ENCODE measurements at regions not wholly inside any gene's neighbourhood (a gene's known extent, or its start where the extent isn't known, plus 50 kb on each side); places are given as distances from the start of the nearest gene placed in this dataset.

GRCh38 chr17:77352441-77352840 lies 211.7 kb downstream of the SEC14L1 start:
- no peak for ATAC-seq
- Mint-ChIP-seq H3K4me3 (no peak overlapping the region), H3K27ac (peak overlapping the region; percentile 34), H3K4me1 (peaks cover 26% of the 10 kb centered on the region), H3K36me3 (peaks cover 27% of the 10 kb centered on the region), H3K9me3 (no peaks in the 10 kb centered on the region)
- no peak for DNase-seq (ENCODE audit: low spot score in 2 of 2)

GRCh38 chr17:77352996-77353395 lies 212.2 kb downstream of the SEC14L1 start:
- DNase-seq (ENCODE audit: low spot score in 2 of 2) = no peak
- Mint-ChIP-seq H3K36me3 (peaks cover 33% of the 10 kb centered on the region), H3K4me3 (no peak overlapping the region), H3K9me3 (no peaks in the 10 kb centered on the region), H3K4me1 (peaks cover 26% of the 10 kb centered on the region), H3K27ac (peak overlapping the region; percentile 34)
- no peak for ATAC-seq

- H3K36me3 Mint-ChIP-seq = peaks cover 33% of the 10 kb centered on the region
- DNase-seq (ENCODE audit: low spot score in 2 of 2) (no peak), ATAC-seq (no peak)
- H3K27ac Mint-ChIP-seq = no peak overlapping the region
- H3K4me3 Mint-ChIP-seq = no peak overlapping the region
- no peaks in the 10 kb centered on the region for H3K9me3 Mint-ChIP-seq
- H3K4me1 Mint-ChIP-seq = peaks cover 26% of the 10 kb centered on the region
These were observed 213.1 kb downstream of the SEC14L1 start for GRCh38 chr17:77353684-77354419.

GRCh38 chr17:77354420-77354669 lies 213.6 kb downstream of the SEC14L1 start:
- peaks cover 26% of the 10 kb centered on the region for H3K4me1 Mint-ChIP-seq

GRCh38 chr17:77354670-77355455 lies 214.1 kb downstream of the SEC14L1 start:
- peak; percentile 11 for ATAC-seq
- H3K9me3 Mint-ChIP-seq = no peaks in the 10 kb centered on the region
- H3K36me3 Mint-ChIP-seq = peaks cover 33% of the 10 kb centered on the region
- no peak overlapping the region for H3K4me3 Mint-ChIP-seq
- H3K4me1 Mint-ChIP-seq = peaks cover 26% of the 10 kb centered on the region
- DNase-seq (ENCODE audit: low spot score in 2 of 2) = no peak
- no peak overlapping the region for H3K27ac Mint-ChIP-seq

More at GRCh38 chr17:77354420-77354669, 213.6 kb downstream of the SEC14L1 start:
- no peaks in the 10 kb centered on the region for H3K9me3 Mint-ChIP-seq
- no peak for DNase-seq (ENCODE audit: low spot score in 2 of 2)
- peaks cover 33% of the 10 kb centered on the region for H3K36me3 Mint-ChIP-seq
- H3K4me3 Mint-ChIP-seq = no peak overlapping the region
- no peak overlapping the region for H3K27ac Mint-ChIP-seq
- ATAC-seq = no peak

GRCh38 chr17:77356109-77356689 lies 215.4 kb downstream of the SEC14L1 start:
- ATAC-seq (peak; percentile 60), DNase-seq (ENCODE audit: low spot score in 2 of 2) (no peak)
- Mint-ChIP-seq H3K9me3 (no peaks in the 10 kb centered on the region), H3K36me3 (peaks cover 33% of the 10 kb centered on the region), H3K4me3 (no peak overlapping the region), H3K4me1 (peaks cover 26% of the 10 kb centered on the region), H3K27ac (peak overlapping the region; percentile 56)

GRCh38 chr17:77356690-77357201 lies 216.0 kb downstream of the SEC14L1 start:
- H3K36me3 Mint-ChIP-seq = peaks cover 33% of the 10 kb centered on the region
- DNase-seq (ENCODE audit: low spot score in 2 of 2) = no peak
- peaks cover 26% of the 10 kb centered on the region for H3K4me1 Mint-ChIP-seq
- H3K9me3 Mint-ChIP-seq = no peaks in the 10 kb centered on the region
- peak overlapping the region; percentile 56 for H3K27ac Mint-ChIP-seq
- no peak overlapping the region for H3K4me3 Mint-ChIP-seq
- ATAC-seq = peak; percentile 14

GRCh38 chr17:77358801-77359200 lies 218.0 kb downstream of the SEC14L1 start:
- Mint-ChIP-seq H3K27ac (no peak overlapping the region), H3K4me1 (peaks cover 27% of the 10 kb centered on the region), H3K9me3 (no peaks in the 10 kb centered on the region), H3K36me3 (peaks cover 28% of the 10 kb centered on the region), H3K4me3 (no peak overlapping the region)
- DNase-seq (ENCODE audit: low spot score in 2 of 2) = no peak
- ATAC-seq = no peak

- Mint-ChIP-seq H3K4me3 (no peak overlapping the region), H3K4me1 (peaks cover 27% of the 10 kb centered on the region), H3K9me3 (no peaks in the 10 kb centered on the region), H3K27ac (no peak overlapping the region), H3K36me3 (peaks cover 28% of the 10 kb centered on the region)
- ATAC-seq = no peak
- DNase-seq (ENCODE audit: low spot score in 2 of 2) = no peak
These were observed 218.5 kb downstream of the SEC14L1 start for GRCh38 chr17:77359236-77359635.

GRCh38 chr17:77361986-77362620 lies 221.3 kb downstream of the SEC14L1 start:
- H3K4me3 Mint-ChIP-seq = no peak overlapping the region
- H3K27ac Mint-ChIP-seq = peak overlapping the region; percentile 69
- peaks cover 9% of the 10 kb centered on the region for H3K36me3 Mint-ChIP-seq
- DNase-seq (ENCODE audit: low spot score in 2 of 2) = no peak
- H3K9me3 Mint-ChIP-seq = no peaks in the 10 kb centered on the region
- no peak for ATAC-seq
- H3K4me1 Mint-ChIP-seq = peaks cover 43% of the 10 kb centered on the region

- DNase-seq (ENCODE audit: low spot score in 2 of 2) = no peak
- ATAC-seq = peak; percentile 27
- Mint-ChIP-seq H3K36me3 (peaks cover 3% of the 10 kb centered on the region), H3K4me3 (peak overlapping the region; percentile 47), H3K4me1 (peaks cover 54% of the 10 kb centered on the region), H3K9me3 (no peaks in the 10 kb centered on the region), H3K27ac (no peak overlapping the region)
These were observed 223.1 kb downstream of the SEC14L1 start for GRCh38 chr17:77363821-77364361.

GRCh38 chr17:77364381-77364911 lies 223.7 kb downstream of the SEC14L1 start:
- DNase-seq (ENCODE audit: low spot score in 2 of 2) = no peak
- ATAC-seq = no peak
- no peaks in the 10 kb centered on the region for H3K9me3 Mint-ChIP-seq
- peaks cover 4% of the 10 kb centered on the region for H3K36me3 Mint-ChIP-seq
- H3K4me1 Mint-ChIP-seq = peaks cover 59% of the 10 kb centered on the region
- peak overlapping the region; percentile 81 for H3K27ac Mint-ChIP-seq
- H3K4me3 Mint-ChIP-seq = peak overlapping the region; percentile 47

GRCh38 chr17:77364941-77365583 lies 224.3 kb downstream of the SEC14L1 start:
- H3K4me1 Mint-ChIP-seq = peaks cover 59% of the 10 kb centered on the region
- peaks cover 4% of the 10 kb centered on the region for H3K36me3 Mint-ChIP-seq
- H3K4me3 Mint-ChIP-seq = peak overlapping the region; percentile 2
- no peaks in the 10 kb centered on the region for H3K9me3 Mint-ChIP-seq
- ATAC-seq (no peak), DNase-seq (ENCODE audit: low spot score in 2 of 2) (no peak)
- H3K27ac Mint-ChIP-seq = peak overlapping the region; percentile 81

GRCh38 chr17:77365584-77366186 lies 224.9 kb downstream of the SEC14L1 start:
- Mint-ChIP-seq H3K9me3 (no peaks in the 10 kb centered on the region), H3K27ac (peak overlapping the region; percentile 81), H3K4me1 (peaks cover 61% of the 10 kb centered on the region), H3K4me3 (peak overlapping the region; percentile 2), H3K36me3 (peaks cover 4% of the 10 kb centered on the region)
- DNase-seq (ENCODE audit: low spot score in 2 of 2) = no peak
- ATAC-seq = peak; percentile 78

Data from stimulated activated effector memory CD8-positive, alpha-beta T cell treated with anti-CD3 and anti-CD28 coated beads, Interleukin-12 subunit alpha, Interleukin-12 subunit beta, amount 100 ng/mL, for 72 hours (primary cell).